SK-N-SH (cell line): ENCODE measurements at regions not wholly inside any gene's neighbourhood (a gene's known extent, or its start where the extent isn't known, plus 50 kb on each side); places are given as distances from the start of the nearest gene placed in this dataset.

Experiments used
- CHD2 ChIP-seq: fragments of 150-350 bp; IDR thresholded peaks from 2 replicates; pipeline ENCODE4 v1.6.1; 2018; ENCODE audit warnings: low read length; ENCODE audit not compliant: partially characterized antibody
- RCOR1 ChIP-seq: fragments of 150-350 bp; IDR thresholded peaks from 2 replicates; pipeline ENCODE4 v1.6.1; 2017; ENCODE audit warnings: antibody characterized with exemption, low read length
- RFX5 ChIP-seq: IDR thresholded peaks from 2 replicates; pipeline ENCODE4 v1.6.1; 2012; ENCODE audit warnings: mild to moderate bottlenecking, improper control_type of control experiment, low read length
- TEAD4 ChIP-seq: IDR thresholded peaks from 2 replicates; pipeline ENCODE4 v1.4.0; 2012; ENCODE audit warnings: mild to moderate bottlenecking, borderline replicate concordance; ENCODE audit not compliant: insufficient read depth
- TF ChIP-seq, protein P1 (sequence below): IDR thresholded peaks from 2 replicates; pipeline ENCODE4 v1.4.0; 2012; ENCODE audit warnings: low read depth
- TF ChIP-seq, protein P2 (sequence below): fragments of 200-600 bp; sonication (generic); IDR thresholded peaks from 2 replicates; pipeline ENCODE4 v1.6.1; 2017; ENCODE audit warnings: antibody characterized with exemption, mild to moderate bottlenecking, moderate library complexity

DNA sequence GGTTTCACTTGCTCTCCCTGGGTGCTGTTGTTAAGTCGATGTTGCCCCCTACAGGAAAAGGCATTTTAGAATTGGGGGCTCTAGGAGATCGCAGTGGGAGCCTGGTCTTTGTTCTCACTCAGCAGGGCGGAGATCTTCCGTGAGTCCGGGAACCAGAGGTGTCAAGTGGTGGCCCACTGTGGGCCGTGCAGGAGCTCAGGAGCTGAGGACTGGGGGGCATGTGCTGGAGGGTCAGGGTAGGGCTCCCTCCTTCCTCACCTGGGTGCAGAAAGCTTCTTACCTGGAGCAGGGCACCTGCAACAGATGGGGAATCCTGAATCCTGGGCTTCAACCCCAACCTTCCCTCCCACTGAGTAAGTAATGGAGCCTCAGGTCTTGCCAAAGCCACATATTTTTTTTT lies 392.7 kb downstream of the NPHP4 start:
- TF ChIP-seq TEAD4 = no peak
- TF ChIP-seq, protein P1, sequence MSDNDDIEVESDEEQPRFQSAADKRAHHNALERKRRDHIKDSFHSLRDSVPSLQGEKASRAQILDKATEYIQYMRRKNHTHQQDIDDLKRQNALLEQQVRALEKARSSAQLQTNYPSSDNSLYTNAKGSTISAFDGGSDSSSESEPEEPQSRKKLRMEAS = no peak
- TF ChIP-seq RCOR1 = no peak
- TF ChIP-seq, protein P2, sequence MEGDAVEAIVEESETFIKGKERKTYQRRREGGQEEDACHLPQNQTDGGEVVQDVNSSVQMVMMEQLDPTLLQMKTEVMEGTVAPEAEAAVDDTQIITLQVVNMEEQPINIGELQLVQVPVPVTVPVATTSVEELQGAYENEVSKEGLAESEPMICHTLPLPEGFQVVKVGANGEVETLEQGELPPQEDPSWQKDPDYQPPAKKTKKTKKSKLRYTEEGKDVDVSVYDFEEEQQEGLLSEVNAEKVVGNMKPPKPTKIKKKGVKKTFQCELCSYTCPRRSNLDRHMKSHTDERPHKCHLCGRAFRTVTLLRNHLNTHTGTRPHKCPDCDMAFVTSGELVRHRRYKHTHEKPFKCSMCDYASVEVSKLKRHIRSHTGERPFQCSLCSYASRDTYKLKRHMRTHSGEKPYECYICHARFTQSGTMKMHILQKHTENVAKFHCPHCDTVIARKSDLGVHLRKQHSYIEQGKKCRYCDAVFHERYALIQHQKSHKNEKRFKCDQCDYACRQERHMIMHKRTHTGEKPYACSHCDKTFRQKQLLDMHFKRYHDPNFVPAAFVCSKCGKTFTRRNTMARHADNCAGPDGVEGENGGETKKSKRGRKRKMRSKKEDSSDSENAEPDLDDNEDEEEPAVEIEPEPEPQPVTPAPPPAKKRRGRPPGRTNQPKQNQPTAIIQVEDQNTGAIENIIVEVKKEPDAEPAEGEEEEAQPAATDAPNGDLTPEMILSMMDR = no peak
- no peak for TF ChIP-seq RFX5
- TF ChIP-seq CHD2 = no peak
